ENCODE measurements at regions not wholly inside any gene's neighbourhood (a gene's known extent, or its start where the extent isn't known, plus 50 kb on each side); places are given as distances from the start of the nearest gene placed in this dataset.

GRCh38 chr12:93078059-93078458, 149.0 kb upstream of the EEA1 start:
- TF ChIP-seq, protein P1, sequence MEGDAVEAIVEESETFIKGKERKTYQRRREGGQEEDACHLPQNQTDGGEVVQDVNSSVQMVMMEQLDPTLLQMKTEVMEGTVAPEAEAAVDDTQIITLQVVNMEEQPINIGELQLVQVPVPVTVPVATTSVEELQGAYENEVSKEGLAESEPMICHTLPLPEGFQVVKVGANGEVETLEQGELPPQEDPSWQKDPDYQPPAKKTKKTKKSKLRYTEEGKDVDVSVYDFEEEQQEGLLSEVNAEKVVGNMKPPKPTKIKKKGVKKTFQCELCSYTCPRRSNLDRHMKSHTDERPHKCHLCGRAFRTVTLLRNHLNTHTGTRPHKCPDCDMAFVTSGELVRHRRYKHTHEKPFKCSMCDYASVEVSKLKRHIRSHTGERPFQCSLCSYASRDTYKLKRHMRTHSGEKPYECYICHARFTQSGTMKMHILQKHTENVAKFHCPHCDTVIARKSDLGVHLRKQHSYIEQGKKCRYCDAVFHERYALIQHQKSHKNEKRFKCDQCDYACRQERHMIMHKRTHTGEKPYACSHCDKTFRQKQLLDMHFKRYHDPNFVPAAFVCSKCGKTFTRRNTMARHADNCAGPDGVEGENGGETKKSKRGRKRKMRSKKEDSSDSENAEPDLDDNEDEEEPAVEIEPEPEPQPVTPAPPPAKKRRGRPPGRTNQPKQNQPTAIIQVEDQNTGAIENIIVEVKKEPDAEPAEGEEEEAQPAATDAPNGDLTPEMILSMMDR (conservative IDR thresholded peaks at IDR 0.05 in 1 of 2, IDR thresholded peaks at IDR 0.05 in 1 of 2; ENCODE audit: low read depth in 1 of 2, low read length in 2 of 2), result no peak
- TF ChIP-seq EZH2 (IDR thresholded peaks at IDR 0.05; ENCODE audit: low read length, missing control alignments), result no peak
